Fibroblast of mammary gland (primary cell): ENCODE measurements at regions not wholly inside any gene's neighbourhood (a gene's known extent, or its start where the extent isn't known, plus 50 kb on each side); places are given as distances from the start of the nearest gene placed in this dataset.
A peak's percentile ranks its signal among the peaks of the same experiment; 100 is the strongest.

Experiments used
- DNase-seq: peaks from one replicate; pipeline ENCODE4 v3.0.0-alpha.2; 2010; ENCODE audit warnings: low read depth
- H3K4me3 ChIP-seq: 2 replicates; pipeline ENCODE4 v1.5.1; 2011; ENCODE audit warnings: low read depth, mild to moderate bottlenecking, low read length, moderate library complexity; ENCODE audit not compliant: control insufficient read depth
- CTCF ChIP-seq: conservative IDR thresholded peaks from 2 replicates; pipeline ENCODE4 v1.5.1; 2011; ENCODE audit warnings: low read depth, low read length, inconsistent platforms; ENCODE audit not compliant: control insufficient read depth, insufficient read depth

- no peak for TF ChIP-seq CTCF
- peak; percentile 49 for DNase-seq
- no peak overlapping the region for H3K4me3 ChIP-seq
Measured at GRCh38 chr9:90112788-90113187, 508.0 kb downstream of the GADD45G start.

- no peak for TF ChIP-seq CTCF
- no peak for DNase-seq
- H3K4me3 ChIP-seq, result no peak overlapping the region
Measured at GRCh38 chr9:90114641-90115425, 510.0 kb downstream of the GADD45G start.

GRCh38 chr9:90121762-90122161 is 517.0 kb downstream of the GADD45G start:
- no peak for DNase-seq

GRCh38 chr9:90124961-90125360 is 517.7 kb downstream of the DIRAS2 start:
- no peak for TF ChIP-seq CTCF
- DNase-seq, result peak; percentile 38
- H3K4me3 ChIP-seq, result no peak overlapping the region

More at GRCh38 chr9:90121762-90122161, 517.0 kb downstream of the GADD45G start:
- TF ChIP-seq CTCF, result no peak
- H3K4me3 ChIP-seq, result no peak overlapping the region

GRCh38 chr9:90127923-90128322 is 514.7 kb downstream of the DIRAS2 start:
- DNase-seq, result no peak
- no peak overlapping the region for H3K4me3 ChIP-seq
- TF ChIP-seq CTCF, result no peak

GRCh38 chr9:90128587-90129190 is 513.9 kb downstream of the DIRAS2 start:
- no peak overlapping the region for H3K4me3 ChIP-seq
- no peak for TF ChIP-seq CTCF
- no peak for DNase-seq
